H9 (cell line): ENCODE measurements at regions not wholly inside any gene's neighbourhood (a gene's known extent, or its start where the extent isn't known, plus 50 kb on each side); places are given as distances from the start of the nearest gene placed in this dataset.

Experiments used
- DNase-seq: peaks from one replicate; pipeline ENCODE4 v3.0.0-alpha.2; 2017
- H2AFZ ChIP-seq: one replicate; pipeline ENCODE4 v1.6.1; 2013; ENCODE audit warnings: mild to moderate bottlenecking, low read length, control low read depth, moderate library complexity
- H2AK5ac ChIP-seq: 2 replicates; pipeline ENCODE4 v1.6.1; 2013; ENCODE audit warnings: low read length, control low read depth, mixed read lengths; ENCODE audit not compliant: insufficient read length
- H2BK120ac ChIP-seq: one replicate; pipeline ENCODE4 v1.6.1; 2013; ENCODE audit warnings: low read depth, mild to moderate bottlenecking, low read length, control low read depth, inconsistent platforms; ENCODE audit not compliant: poor library complexity, severe bottlenecking
- H2BK12ac ChIP-seq: 2 replicates; pipeline ENCODE4 v1.6.1; 2013; ENCODE audit warnings: low read length, control low read depth, mixed read lengths, low read depth; ENCODE audit not compliant: insufficient read length
- H2BK15ac ChIP-seq: 2 replicates; pipeline ENCODE4 v1.6.1; 2013; ENCODE audit warnings: low read depth, low read length, control low read depth
- H2BK20ac ChIP-seq: one replicate; pipeline ENCODE4 v1.6.1; 2013; ENCODE audit warnings: low read depth, mild to moderate bottlenecking, low read length, control low read depth, inconsistent platforms; ENCODE audit not compliant: poor library complexity, severe bottlenecking
- H2BK5ac ChIP-seq: 2 replicates; pipeline ENCODE4 v1.6.1; 2013; ENCODE audit warnings: low read length, control low read depth, mixed read lengths; ENCODE audit not compliant: insufficient read length
- H3K14ac ChIP-seq: 2 replicates; pipeline ENCODE4 v1.6.1; 2013; ENCODE audit warnings: low read length, control low read depth; ENCODE audit not compliant: insufficient read depth
- H3K18ac ChIP-seq: 2 replicates; pipeline ENCODE4 v1.6.1; 2013; ENCODE audit warnings: low read depth, mild to moderate bottlenecking, mixed read lengths, low read length, control low read depth; ENCODE audit not compliant: insufficient read length
- H3K23ac ChIP-seq: 2 replicates; pipeline ENCODE4 v1.6.1; 2013; ENCODE audit warnings: low read length, control low read depth, mixed read lengths, low read depth; ENCODE audit not compliant: insufficient read length
- H3K23me2 ChIP-seq: 2 replicates; pipeline ENCODE4 v1.6.1; 2013; ENCODE audit warnings: low read depth, mild to moderate bottlenecking, mixed read lengths, low read length, control low read depth; ENCODE audit not compliant: insufficient read length, poor library complexity, severe bottlenecking
- H3K27ac ChIP-seq: 2 replicates; pipeline ENCODE4 v1.5.1; 2013; ENCODE audit warnings: low read length, control low read depth, mixed read lengths, low read depth; ENCODE audit not compliant: insufficient read length
- H3K27me3 ChIP-seq: 2 replicates; pipeline ENCODE4 v1.6.1; 2013; ENCODE audit warnings: low read length, control low read depth, inconsistent platforms; ENCODE audit not compliant: insufficient read depth
- H3K4ac ChIP-seq: 2 replicates; pipeline ENCODE4 v1.6.1; 2013; ENCODE audit warnings: low read depth, mild to moderate bottlenecking, control low read depth, inconsistent platforms, low read length, moderate library complexity
- H3K4me1 ChIP-seq: 2 replicates; pipeline ENCODE4 v1.6.1; 2013; ENCODE audit warnings: low read length, control low read depth, inconsistent platforms; ENCODE audit not compliant: insufficient read depth
- H3K4me2 ChIP-seq: 2 replicates; pipeline ENCODE4 v1.6.1; 2013; ENCODE audit warnings: low read length, control low read depth, mixed read lengths; ENCODE audit not compliant: insufficient read length, insufficient read depth
- H3K56ac ChIP-seq: 2 replicates; pipeline ENCODE4 v1.6.1; 2013; ENCODE audit warnings: low read depth, mild to moderate bottlenecking, mixed read lengths, low read length, control low read depth; ENCODE audit not compliant: insufficient read length
- H3K79me1 ChIP-seq: 2 replicates; pipeline ENCODE4 v1.6.1; 2013; ENCODE audit warnings: low read depth, mild to moderate bottlenecking, moderate library complexity, low read length, control low read depth, inconsistent platforms; ENCODE audit not compliant: insufficient read depth, poor library complexity, severe bottlenecking
- H3K79me2 ChIP-seq: 2 replicates; pipeline ENCODE4 v1.6.1; 2013; ENCODE audit warnings: low read length, control low read depth, inconsistent platforms; ENCODE audit not compliant: insufficient read depth
- H3K9ac ChIP-seq: 2 replicates; pipeline ENCODE4 v1.6.1; 2013; ENCODE audit warnings: low read length, control low read depth, mixed read lengths; ENCODE audit not compliant: insufficient read length; ENCODE audit errors: extremely low read depth
- H3K9me3 ChIP-seq: one replicate; pipeline ENCODE4 v1.6.1; 2013; ENCODE audit warnings: low read depth, low read length, inconsistent platforms; ENCODE audit not compliant: control insufficient read depth
- H3T11ph ChIP-seq: one replicate; pipeline ENCODE4 v1.6.1; 2013; ENCODE audit warnings: mild to moderate bottlenecking, low read length, control low read depth, inconsistent platforms
- H4K20me1 ChIP-seq: one replicate; pipeline ENCODE4 v1.6.1; 2013; ENCODE audit not compliant: control insufficient read depth, insufficient read length, insufficient read depth
- H4K5ac ChIP-seq: 2 replicates; pipeline ENCODE4 v1.6.1; 2013; ENCODE audit warnings: low read depth, mild to moderate bottlenecking, mixed read lengths, low read length, control low read depth; ENCODE audit not compliant: insufficient read length
- H4K8ac ChIP-seq: replicated peaks from 2 replicates; pipeline ENCODE4 v1.6.1; 2013; ENCODE audit warnings: low read length, control low read depth, mixed read lengths, low read depth; ENCODE audit not compliant: insufficient read length
- H4K91ac ChIP-seq: 2 replicates; pipeline ENCODE4 v1.6.1; 2013; ENCODE audit warnings: low read depth, mild to moderate bottlenecking, moderate library complexity, mixed read lengths, low read length, control low read depth; ENCODE audit not compliant: insufficient read length
- H3K27ac Mint-ChIP-seq, 3 experiments: 2 replicates in 2 of 3; 3 replicates in 1 of 3; pipeline ENCODE4 v1.8.0; 2020 to 2021; ENCODE audit warnings: mixed read lengths in 3 of 3, mild to moderate bottlenecking in 1 of 3, moderate library complexity in 1 of 3
- H3K27me3 Mint-ChIP-seq: 2 replicates; pipeline ENCODE4 v1.8.0; 2021; ENCODE audit warnings: low read depth, mild to moderate bottlenecking, moderate library complexity, mixed read lengths
- H3K36me3 Mint-ChIP-seq, 3 experiments: 2 replicates in 2 of 3; 3 replicates in 1 of 3; pipeline ENCODE4 v1.8.0; 2020 to 2021; ENCODE audit warnings: low read depth in 3 of 3, mixed read lengths in 3 of 3; ENCODE audit not compliant: insufficient read depth in 1 of 3
- H3K4me1 Mint-ChIP-seq, 2 experiments: 2 replicates each; pipeline ENCODE4 v1.8.0; 2020; ENCODE audit warnings: mixed read lengths in 2 of 2
- H3K4me3 Mint-ChIP-seq, 2 experiments: 2 replicates in 1 of 2; 3 replicates in 1 of 2; pipeline ENCODE4 v1.8.0; 2020 to 2021; ENCODE audit warnings: mild to moderate bottlenecking in 2 of 2, mixed read lengths in 2 of 2, moderate library complexity in 1 of 2
- H3K9me3 Mint-ChIP-seq, 2 experiments: 2 replicates in 1 of 2; 3 replicates in 1 of 2; pipeline ENCODE4 v1.8.0; 2020; ENCODE audit warnings: mild to moderate bottlenecking in 2 of 2, mixed read lengths in 2 of 2, moderate library complexity in 1 of 2
- CTCF ChIP-seq: fragments of 200-600 bp; sonication (generic); conservative IDR thresholded peaks from 3 replicates; pipeline ENCODE4 v1.8.0; 2021; ENCODE audit warnings: antibody characterized with exemption, mild to moderate bottlenecking
- WGBS: extraction: QIAGEN DNeasy Blood & Tissue Kit; methylation state at CpG from one replicate; pipeline ENCODE4 v1.1.7; 2013; ENCODE audit warnings: missing lambda C conversion rate, low lambda C conversion rate, mixed read lengths; ENCODE audit not compliant: insufficient read length; ENCODE audit errors: extremely low coverage; 5-methylcytosine and 5-hydroxymethylcytosine counted together

- Histone ChIP-seq H4K91ac (no peak overlapping the region), H3K27me3 (no peaks in the 10 kb centered on the region), H2BK120ac (no peak overlapping the region), H3K4me1 (no peaks in the 10 kb centered on the region), H3K23me2 (no peaks in the 10 kb centered on the region), H3K9ac (no peak overlapping the region), H3K9me3 (no peaks in the 10 kb centered on the region), H3K79me2 (no peaks in the 10 kb centered on the region), H2BK12ac (no peak overlapping the region), H3K56ac (no peak overlapping the region), H3K18ac (no peak overlapping the region), H2AFZ (no peak overlapping the region), H4K20me1 (no peaks in the 10 kb centered on the region), H2BK5ac (no peak overlapping the region), H2BK15ac (no peak overlapping the region), H4K5ac (no peak overlapping the region), H3K4ac (no peak overlapping the region), H2AK5ac (no peak overlapping the region), H4K8ac (no peak overlapping the region), H3K23ac (no peak overlapping the region), H3K27ac (no peak overlapping the region), H3K14ac (no peak overlapping the region), H3K4me2 (no peak overlapping the region), H3K79me1 (no peaks in the 10 kb centered on the region), H2BK20ac (no peak overlapping the region), H3T11ph (no peak overlapping the region)
- H3K36me3 Mint-ChIP-seq, result no peaks in the 10 kb centered on the region
- H3K4me1 Mint-ChIP-seq, result peaks cover 2 to 5% of the 10 kb centered on the region in 2 experiments; a peak in 1 of 4 replicates
- H3K4me3 Mint-ChIP-seq, result no peak overlapping the region
- TF ChIP-seq CTCF, result no peak
- no peak overlapping the region for H3K27ac Mint-ChIP-seq
- H3K27me3 Mint-ChIP-seq, result no peaks in the 10 kb centered on the region
- no peaks in the 10 kb centered on the region for H3K9me3 Mint-ChIP-seq
- no peak for DNase-seq
- no CpG with 5 or more reads among the region's 9 CpGs for WGBS
Observed at GRCh38 chrX:96102997-96103396, 581.6 kb upstream of the DIAPH2 start.
